AG04450 (cell line): ENCODE measurements at regions not wholly inside any gene's neighbourhood (a gene's known extent, or its start where the extent isn't known, plus 50 kb on each side); places are given as distances from the start of the nearest gene placed in this dataset.

Experiments
- CTCF ChIA-PET: fragments of 300-600, 350-600 bp; formaldehyde crosslinking; extraction: SDS; loops from one replicate; lab custom pipeline; 2022; ENCODE audit warnings: antibody characterized with exemption, inconsistent platforms; lab: Charles Lee
- POLR2A ChIA-PET: fragments of 350-600 bp; formaldehyde crosslinking; extraction: SDS; loops from one replicate; lab custom pipeline; 2021; ENCODE audit warnings: antibody characterized with exemption, inconsistent platforms; lab: Yijun Ruan, JAX
- DNase-seq: peaks from one replicate; pipeline ENCODE4 v3.0.0-alpha.2; 2011; ENCODE audit warnings: low read depth, low spot score
- H3K27ac ChIP-seq: one replicate; pipeline ENCODE4 v1.5.1; 2012; ENCODE audit warnings: low read depth, low read length, control low read depth
- H3K27me3 ChIP-seq: one replicate; pipeline ENCODE4 v1.6.0; 2012; ENCODE audit warnings: low read length; ENCODE audit not compliant: control insufficient read depth, insufficient read depth
- H3K4me3 ChIP-seq: 2 replicates; pipeline ENCODE4 v1.5.1; 2011; ENCODE audit warnings: mild to moderate bottlenecking, low read depth, low read length, control low read depth
- H3K9me3 ChIP-seq: 2 replicates; pipeline ENCODE4 v1.5.1; 2012; ENCODE audit warnings: low read length; ENCODE audit not compliant: control insufficient read depth, insufficient read depth
- TF ChIP-seq, protein P1 (sequence below): IDR thresholded peaks from 2 replicates; pipeline ENCODE4 v1.5.1; 2011; ENCODE audit warnings: low read depth, low read length, control low read depth, inconsistent platforms

DNA sequence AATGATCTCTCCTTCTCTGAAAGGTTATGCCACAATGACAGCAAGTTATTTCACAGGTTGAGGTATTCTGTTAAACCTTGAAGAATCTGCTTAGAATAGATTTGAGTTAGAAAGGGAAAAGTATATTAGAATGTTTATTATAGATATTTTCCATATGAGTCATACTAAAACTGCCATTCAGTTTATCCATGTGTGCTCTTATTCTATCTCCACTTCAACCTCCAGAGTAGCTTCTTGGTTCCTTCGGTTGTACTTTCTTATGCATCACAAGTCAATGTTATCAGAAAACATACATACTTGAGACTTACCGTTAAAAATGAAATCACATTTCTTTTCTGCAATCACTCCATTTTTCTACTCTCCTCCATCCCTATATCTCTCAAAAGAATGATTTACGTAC is 197.7 kb downstream of the BCAT1 start:
- POLR2A ChIA-PET, result no interaction called here
- TF ChIP-seq, protein P1, sequence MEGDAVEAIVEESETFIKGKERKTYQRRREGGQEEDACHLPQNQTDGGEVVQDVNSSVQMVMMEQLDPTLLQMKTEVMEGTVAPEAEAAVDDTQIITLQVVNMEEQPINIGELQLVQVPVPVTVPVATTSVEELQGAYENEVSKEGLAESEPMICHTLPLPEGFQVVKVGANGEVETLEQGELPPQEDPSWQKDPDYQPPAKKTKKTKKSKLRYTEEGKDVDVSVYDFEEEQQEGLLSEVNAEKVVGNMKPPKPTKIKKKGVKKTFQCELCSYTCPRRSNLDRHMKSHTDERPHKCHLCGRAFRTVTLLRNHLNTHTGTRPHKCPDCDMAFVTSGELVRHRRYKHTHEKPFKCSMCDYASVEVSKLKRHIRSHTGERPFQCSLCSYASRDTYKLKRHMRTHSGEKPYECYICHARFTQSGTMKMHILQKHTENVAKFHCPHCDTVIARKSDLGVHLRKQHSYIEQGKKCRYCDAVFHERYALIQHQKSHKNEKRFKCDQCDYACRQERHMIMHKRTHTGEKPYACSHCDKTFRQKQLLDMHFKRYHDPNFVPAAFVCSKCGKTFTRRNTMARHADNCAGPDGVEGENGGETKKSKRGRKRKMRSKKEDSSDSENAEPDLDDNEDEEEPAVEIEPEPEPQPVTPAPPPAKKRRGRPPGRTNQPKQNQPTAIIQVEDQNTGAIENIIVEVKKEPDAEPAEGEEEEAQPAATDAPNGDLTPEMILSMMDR, result no peak
- Histone ChIP-seq H3K4me3 (no peak overlapping the region), H3K27me3 (no peaks in the 10 kb centered on the region), H3K27ac (no peak overlapping the region), H3K9me3 (no peaks in the 10 kb centered on the region)
- DNase-seq, result no peak
- CTCF ChIA-PET, result no interaction called here

DNA sequence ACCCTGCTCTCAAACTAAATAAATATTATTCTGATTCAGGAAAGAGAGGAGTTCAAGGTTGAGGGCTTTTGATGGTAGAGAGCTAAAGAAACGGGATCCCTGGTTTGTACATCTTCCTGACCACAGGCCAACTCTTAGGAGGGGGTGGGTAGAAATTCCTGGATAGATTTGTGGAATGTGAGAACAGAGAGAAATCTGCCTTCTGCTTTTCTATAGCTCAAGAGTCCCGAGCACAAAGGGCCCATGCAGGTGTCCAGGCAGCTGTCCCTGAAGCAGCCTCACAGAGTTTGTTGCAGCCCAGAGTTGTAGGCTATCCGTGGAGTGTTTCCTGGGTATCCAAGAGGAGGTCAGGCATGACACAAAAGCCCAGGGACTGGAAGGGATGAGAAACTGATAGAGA is 198.6 kb downstream of the BCAT1 start:
- H3K4me3 ChIP-seq, result no peak overlapping the region
- H3K9me3 ChIP-seq, result no peaks in the 10 kb centered on the region
- H3K27ac ChIP-seq, result no peak overlapping the region
- TF ChIP-seq, protein P1, result no peak
- POLR2A ChIA-PET, result interaction anchor here (0.6 kb wide), 1 partner anchor 323 kb away, joined by 3 read pairs; no protein-coding TSS in a partner anchor
- DNase-seq, result no peak
- CTCF ChIA-PET, result interaction anchor here (0.7 to 1.6 kb wide), 3 partner anchors 20 to 405 kb away, joined by 3 to 5 read pairs (median 4); no protein-coding TSS in a partner anchor
- H3K27me3 ChIP-seq, result no peaks in the 10 kb centered on the region

DNA sequence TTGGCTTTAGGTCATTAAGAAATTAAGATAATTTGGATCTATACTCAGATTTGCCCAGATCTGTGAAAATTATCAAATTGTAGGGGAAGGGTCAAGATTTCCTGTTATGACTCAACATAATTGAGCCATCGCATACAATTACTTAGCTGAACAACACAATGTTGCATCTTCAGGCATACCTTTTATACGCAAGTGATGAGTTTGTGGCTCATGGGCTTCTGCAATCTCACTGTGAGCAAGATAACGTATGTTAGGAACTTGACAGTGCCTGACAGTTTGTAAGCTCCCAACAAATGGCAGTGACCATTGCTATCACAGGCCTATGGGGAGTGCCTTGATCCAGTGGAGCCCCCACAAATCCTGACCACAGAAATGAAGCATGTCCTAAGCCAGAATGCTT is 199.7 kb downstream of the BCAT1 start:
- H3K4me3 ChIP-seq, result no peak overlapping the region
- H3K9me3 ChIP-seq, result no peaks in the 10 kb centered on the region
- CTCF ChIA-PET, result interaction anchor here (1.6 kb wide), 1 partner anchor 406 kb away, joined by 4 read pairs; no protein-coding TSS in a partner anchor
- DNase-seq, result no peak
- H3K27me3 ChIP-seq, result no peaks in the 10 kb centered on the region
- no peak overlapping the region for H3K27ac ChIP-seq
- TF ChIP-seq, protein P1, result no peak
- POLR2A ChIA-PET, result no interaction called here

DNA sequence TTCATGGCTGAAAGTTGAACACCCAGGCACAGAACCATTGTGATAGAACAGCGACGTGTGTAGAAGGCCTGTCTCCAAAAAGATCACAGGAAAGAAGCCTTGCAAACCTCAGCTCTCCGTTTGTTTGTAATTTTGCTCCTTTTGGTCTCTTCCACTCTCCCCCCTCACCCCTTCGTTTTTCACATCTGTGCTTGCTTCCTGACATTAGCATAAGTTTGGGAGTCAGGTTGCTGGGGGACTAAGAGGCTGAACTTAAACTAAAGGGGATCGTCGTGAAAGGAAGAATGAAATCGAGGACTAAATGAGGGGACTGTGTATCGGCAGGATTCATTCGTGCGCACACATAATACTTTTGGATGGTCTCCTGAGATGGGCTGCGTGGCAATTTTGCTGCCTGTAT is 200.6 kb downstream of the BCAT1 start:
- Histone ChIP-seq H3K9me3 (no peaks in the 10 kb centered on the region), H3K27ac (no peak overlapping the region), H3K27me3 (no peaks in the 10 kb centered on the region), H3K4me3 (no peak overlapping the region)
- TF ChIP-seq, protein P1, result no peak
- ChIA-PET CTCF (no interaction called here), POLR2A (no interaction called here)
- no peak for DNase-seq

DNA sequence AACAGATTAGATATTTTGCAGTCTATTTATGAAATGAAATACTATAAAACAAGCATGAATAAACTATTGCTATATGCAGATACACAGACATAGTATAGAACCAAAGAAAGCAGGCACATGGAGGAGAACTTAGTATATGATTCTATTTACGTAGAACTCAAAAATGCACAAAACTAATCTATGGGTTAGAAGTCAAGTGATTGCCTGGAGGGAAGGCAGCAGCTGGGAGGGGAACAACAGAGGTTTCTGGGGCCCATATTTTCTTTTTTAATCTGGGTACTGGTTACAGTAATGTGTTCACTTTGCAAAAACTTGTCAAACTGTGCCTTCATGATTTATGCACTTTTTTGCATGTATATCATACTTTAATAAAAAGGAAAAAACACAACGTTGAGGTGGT is 202.0 kb downstream of the BCAT1 start:
- POLR2A ChIA-PET, result no interaction called here
- H3K27ac ChIP-seq, result no peak overlapping the region
- CTCF ChIA-PET, result interaction anchor here (1.0 kb wide), 1 partner anchor 32 kb away, joined by 5 read pairs; no protein-coding TSS in a partner anchor
- H3K9me3 ChIP-seq, result no peaks in the 10 kb centered on the region
- no peaks in the 10 kb centered on the region for H3K27me3 ChIP-seq
- no peak for DNase-seq
- TF ChIP-seq, protein P1, result no peak
- H3K4me3 ChIP-seq, result no peak overlapping the region
